Esophagus squamous epithelium (tissue), 4 donors: ENCODE measurements at regions not wholly inside any gene's neighbourhood (a gene's known extent, or its start where the extent isn't known, plus 50 kb on each side); places are given as distances from the start of the nearest gene placed in this dataset.

ENCODE experiments used
- CTCF ChIP-seq, 6 experiments: fragments of 450-650 bp in 4 of 6; fragments of 200-600 bp in 2 of 6; sonication (generic) in 2 of 6; IDR thresholded peaks; one replicate each; pipeline ENCODE4 v1.5.1; 2016 to 2019; ENCODE audit warnings: antibody characterized with exemption in 6 of 6, mild to moderate bottlenecking in 4 of 6, moderate library complexity in 4 of 6
- POLR2A ChIP-seq, 4 donors: fragments of 450-650 bp; IDR thresholded peaks; one replicate each; pipeline ENCODE4 v1.6.1; 2017; ENCODE audit warnings: antibody characterized with exemption in 4 of 4, mild to moderate bottlenecking in 4 of 4, moderate library complexity in 3 of 4

DNA sequence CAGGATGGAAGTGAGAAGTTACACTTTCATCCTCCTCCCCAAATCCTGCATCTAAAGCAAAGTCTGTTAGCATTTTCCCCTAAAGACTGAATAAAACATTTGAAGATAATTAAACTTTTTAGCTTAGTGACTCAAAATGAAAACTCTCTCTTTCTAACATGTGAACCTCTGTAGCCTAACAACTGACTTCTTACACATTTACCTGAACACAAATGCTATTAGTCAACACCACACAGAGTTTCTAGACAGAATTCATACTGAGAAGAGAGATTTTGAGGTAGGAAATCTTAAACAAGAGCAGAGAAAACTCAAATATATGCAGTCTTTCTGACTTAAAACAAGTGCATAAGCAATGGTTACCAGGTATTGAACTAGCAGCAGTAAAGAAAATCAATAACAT is 149.9 kb upstream of the SMLR1 start:
- TF ChIP-seq CTCF (IDR thresholded peaks at IDR 0.05) (no peak), POLR2A (IDR thresholded peaks at IDR 0.05) (no peak)
